Esophagus squamous epithelium (tissue), 5 donors: ENCODE measurements at regions not wholly inside any gene's neighbourhood (a gene's known extent, or its start where the extent isn't known, plus 50 kb on each side); places are given as distances from the start of the nearest gene placed in this dataset.
"Not testable (repeated sequence)": the region's sequence is repeated elsewhere in the genome, so short reads cannot be mapped to it uniquely, and the experiment has no call there.

Source experiments
- DNase-seq: peaks from one replicate; lab custom pipeline; 2025; lab: John Stamatoyannopoulos, UW
- H3K27ac ChIP-seq, 4 donors: fragments of 200-600 bp; sonication (generic); one replicate each; pipeline ENCODE4 v1.5.1; 2016 to 2019; ENCODE audit warnings: mild to moderate bottlenecking in 1 of 4
- H3K27me3 ChIP-seq, 4 donors: fragments of 200-600 bp; sonication (generic); 1 replicate in 3 of 4; 2 replicates in 1 of 4; pipeline versions ENCODE4 v1.5.1 to v1.6.0; 2017 to 2021; ENCODE audit warnings: antibody characterized with exemption in 1 of 4
- H3K36me3 ChIP-seq, 3 donors: fragments of 200-600 bp; sonication (generic); one replicate each; pipeline ENCODE4 v1.5.1; 2016 to 2019
- H3K4me1 ChIP-seq, 3 donors: fragments of 200-600 bp; sonication (generic); one replicate each; pipeline ENCODE4 v1.5.1; 2017 to 2019
- H3K4me3 ChIP-seq, 4 donors: fragments of 200-600 bp; sonication (generic); 1 replicate in 3 of 4; 2 replicates in 1 of 4; pipeline ENCODE4 v1.5.1; 2016 to 2019; ENCODE audit warnings: mild to moderate bottlenecking in 2 of 4, moderate library complexity in 1 of 4
- H3K9me3 ChIP-seq, 3 donors: fragments of 200-600 bp; sonication (generic); one replicate each; pipeline ENCODE4 v1.5.1; 2016 to 2019
- CTCF ChIP-seq, 6 experiments: fragments of 450-650 bp in 4 of 6; fragments of 200-600 bp in 2 of 6; sonication (generic) in 2 of 6; IDR thresholded peaks; one replicate each; pipeline ENCODE4 v1.5.1; 2016 to 2019; ENCODE audit warnings: antibody characterized with exemption in 6 of 6, mild to moderate bottlenecking in 4 of 6, moderate library complexity in 4 of 6
- POLR2A ChIP-seq, 4 donors: fragments of 450-650 bp; IDR thresholded peaks; one replicate each; pipeline ENCODE4 v1.6.1; 2017; ENCODE audit warnings: antibody characterized with exemption in 4 of 4, mild to moderate bottlenecking in 4 of 4, moderate library complexity in 3 of 4
- WGBS, 2 donors: methylation state at CpG; one replicate each; pipeline ENCODE4 v1.1.5; 2018; 5-methylcytosine and 5-hydroxymethylcytosine counted together
- intact Hi-C: fragments of 100-400 bp; cut with DNase I; formaldehyde crosslinking; loops from one replicate; pipeline ENCODE4 v1.15.0; 2022
- donor health status: DM: yes; HTN: yes; CAD: no.

GRCh38 chr1:148352470-148353053, 130.5 kb downstream of the PPIAL4G start:
- intact Hi-C loops: no loop called here

GRCh38 chr1:148347781-148348180, 135.3 kb downstream of the PPIAL4G start:
- Histone ChIP-seq H3K4me1 (peaks cover 0 to 5% (median 3%) of the 10 kb centered on the region in 3 donors), H3K4me3 (no peak overlapping the region), H3K36me3 (no peaks in the 10 kb centered on the region), H3K27me3 (peaks cover 0 to 69% (median 0%) of the 10 kb centered on the region in 4 donors), H3K27ac (no peak overlapping the region), H3K9me3 (no peaks in the 10 kb centered on the region)
- TF ChIP-seq CTCF (IDR thresholded peaks at IDR 0.05) (no peak), POLR2A (IDR thresholded peaks at IDR 0.05) (no peak)
- no peak for DNase-seq
- intact Hi-C loops: no loop called here

More at GRCh38 chr1:148352470-148353053, 130.5 kb downstream of the PPIAL4G start:
- Histone ChIP-seq H3K36me3 (no peaks in the 10 kb centered on the region), H3K9me3 (no peaks in the 10 kb centered on the region), H3K4me3 (no peak overlapping the region), H3K27me3 (peaks cover 0 to 98% (median 9%) of the 10 kb centered on the region in 4 donors), H3K4me1 (peaks cover 0 to 19% (median 0%) of the 10 kb centered on the region in 3 donors), H3K27ac (no peak overlapping the region)
- no peak for TF ChIP-seq POLR2A (IDR thresholded peaks at IDR 0.05)
- TF ChIP-seq CTCF (IDR thresholded peaks at IDR 0.05): no peak
- WGBS, 2 donors: 65 to 77% methylated on average over 7 to 8 of the region's 8 CpGs
- no peak for DNase-seq

- DNase-seq, H3K36me3 ChIP-seq, H3K4me1 ChIP-seq, H3K4me3 ChIP-seq, H3K27ac ChIP-seq, intact Hi-C loops, H3K9me3 ChIP-seq: not testable (repeated sequence)
- TF ChIP-seq CTCF (IDR thresholded peaks at IDR 0.05): peak; percentile 37 to 59 (median 40)
- H3K27me3 ChIP-seq: peaks cover 0 to 49% (median 0%) of the 10 kb centered on the region in 4 donors
- WGBS, 2 donors: 0 to 5% methylated on average over 3 of the region's 3 CpGs
Measured at GRCh38 chr1:148345659-148346151, 137.4 kb downstream of the PPIAL4G start.

GRCh38 chr1:148344651-148345050, 138.5 kb downstream of the PPIAL4G start:
- intact Hi-C loops, H3K4me3 ChIP-seq, H3K36me3 ChIP-seq, H3K27ac ChIP-seq, DNase-seq, H3K4me1 ChIP-seq, H3K9me3 ChIP-seq: not testable (repeated sequence)
- H3K27me3 ChIP-seq: peaks cover 0 to 38% (median 0%) of the 10 kb centered on the region in 4 donors
- WGBS, 2 donors: 46 to 49% methylated on average over 2 of the region's 2 CpGs

- H3K36me3 ChIP-seq, DNase-seq, H3K4me1 ChIP-seq, H3K9me3 ChIP-seq, H3K27ac ChIP-seq, H3K4me3 ChIP-seq, intact Hi-C loops: not testable (repeated sequence)
- H3K27me3 ChIP-seq: peaks cover 0 to 26% (median 0%) of the 10 kb centered on the region in 4 donors
- WGBS, 2 donors: 94% methylated on average over 1 of the region's 1 CpG
Measured at GRCh38 chr1:148341729-148342128, 141.4 kb downstream of the PPIAL4G start.

GRCh38 chr1:148336121-148336918, 146.8 kb downstream of the PPIAL4G start:
- H3K36me3 ChIP-seq, DNase-seq, H3K4me3 ChIP-seq, intact Hi-C loops, H3K9me3 ChIP-seq: not testable (repeated sequence)
- 30 to 35% methylated on average over 5 of the region's 5 CpGs for WGBS, 2 donors
- H3K4me1 ChIP-seq: peaks cover 8 to 31% (median 9%) of the 10 kb centered on the region in 3 donors
- H3K27ac ChIP-seq: peak overlapping the region in 2 of 4 donors; percentile 49 to 86
- H3K27me3 ChIP-seq: peaks cover 0 to 31% (median 0%) of the 10 kb centered on the region in 4 donors
